EL (cell line): ENCODE measurements at regions not wholly inside any gene's neighbourhood (a gene's known extent, or its start where the extent isn't known, plus 50 kb on each side); places are given as distances from the start of the nearest gene placed in this dataset.

Experiments
- DNase-seq: peaks from one replicate; pipeline ENCODE4 v3.0.0-alpha.2; 2016

DNA sequence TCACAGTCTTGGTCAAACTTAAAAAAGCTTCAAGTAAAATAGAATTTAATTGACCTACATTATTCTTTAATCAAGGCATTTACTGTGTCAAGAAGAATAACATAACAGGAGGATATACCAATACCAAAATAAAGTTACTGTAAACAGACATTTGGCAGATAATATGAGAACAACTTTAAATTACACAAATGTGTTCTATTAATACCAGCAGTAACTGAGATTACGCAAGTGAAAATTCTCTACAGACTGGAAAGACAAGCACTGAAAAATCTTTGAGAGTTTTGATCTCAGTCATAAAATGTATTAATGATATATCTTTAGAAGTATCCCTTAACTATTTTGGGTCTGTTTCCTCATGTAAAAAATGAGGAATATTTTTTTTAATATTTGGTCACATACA, 169.2 kb upstream of the SOX5 start:
- DNase-seq: no peak

DNA sequence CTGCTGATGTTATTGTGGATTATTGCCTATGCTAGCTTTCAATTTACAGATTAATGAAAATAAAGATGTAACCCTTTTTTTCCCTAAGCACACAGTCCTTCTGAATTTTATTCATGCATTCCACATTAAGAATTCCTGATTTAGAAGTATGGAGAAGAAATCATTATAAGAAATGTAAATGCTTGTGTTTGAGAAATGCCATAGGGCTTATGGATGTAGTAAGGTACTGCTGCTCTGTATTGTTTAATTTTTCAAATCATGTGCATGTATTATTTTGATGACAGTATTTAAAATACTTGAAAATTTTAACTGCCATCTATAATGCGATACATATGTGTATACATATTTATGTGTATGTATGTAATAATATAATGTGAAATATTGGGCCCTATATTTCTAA, 167.1 kb upstream of the SOX5 start:
- no peak for DNase-seq

DNA sequence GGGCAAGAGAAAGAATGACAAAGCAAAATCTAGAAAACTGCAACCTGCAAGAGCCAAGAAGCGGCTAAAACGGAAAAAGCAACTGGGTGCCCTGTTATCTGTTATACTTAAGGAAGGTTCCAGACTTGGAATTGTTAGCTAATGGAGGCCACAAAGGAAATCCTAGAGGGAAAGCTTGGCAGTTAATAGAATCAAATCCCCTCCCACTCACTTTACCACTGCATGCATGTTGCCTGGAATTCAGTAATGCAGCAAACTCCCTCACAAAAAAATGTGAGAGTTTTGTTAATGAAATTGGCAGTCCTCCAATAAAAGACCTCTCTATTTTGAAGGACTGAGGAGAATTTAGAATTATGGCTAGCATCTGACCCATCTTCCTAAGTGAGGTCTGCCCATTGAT, 164.2 kb upstream of the SOX5 start:
- DNase-seq: no peak

- DNase-seq: peak; percentile 1
Measured at GRCh38 chr12:24111616-24112015, 162.1 kb upstream of the SOX5 start.

DNA sequence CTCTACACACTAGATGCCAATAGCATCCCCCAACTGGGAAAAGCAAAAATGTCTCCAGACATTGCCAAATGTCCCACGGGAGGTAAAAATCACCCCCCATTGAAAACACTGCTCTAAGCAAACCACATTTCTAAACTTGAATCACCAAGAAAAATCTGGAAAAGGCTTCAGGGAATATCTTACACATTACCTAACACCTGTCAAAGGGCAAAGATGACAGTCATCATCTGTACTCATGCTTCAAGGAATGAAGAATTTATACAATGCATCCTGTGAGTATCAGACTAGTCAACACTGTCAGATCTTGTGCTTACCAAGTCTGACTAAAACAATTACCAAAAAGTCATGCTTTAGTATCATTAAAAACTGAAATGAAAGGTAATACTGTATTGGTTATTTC, 161.6 kb upstream of the SOX5 start:
- DNase-seq: peak; percentile 3

- DNase-seq: no peak
Measured at GRCh38 chr12:24109381-24110039, 160.0 kb upstream of the SOX5 start.

DNA sequence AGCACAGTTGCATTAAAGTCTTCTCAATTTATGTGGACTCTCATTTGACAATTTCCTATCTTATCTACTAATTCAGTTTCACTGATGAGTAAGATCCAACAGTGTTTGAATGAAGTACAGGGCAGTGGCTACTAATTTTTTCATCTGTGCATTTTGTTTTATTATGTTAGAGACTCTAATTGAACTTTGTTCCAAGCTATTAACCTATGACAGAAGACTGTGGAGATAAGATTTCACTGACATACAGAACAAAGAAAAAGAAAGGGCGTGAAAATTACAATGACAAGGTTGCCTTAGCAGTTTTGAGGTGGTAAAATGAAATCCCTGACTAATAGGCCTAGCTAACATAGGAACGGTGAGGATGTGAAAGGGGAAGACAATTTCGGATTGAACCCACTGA, 153.2 kb upstream of the SOX5 start:
- DNase-seq: no peak

- no peak for DNase-seq
Measured at GRCh38 chr12:24099576-24099975, 150.1 kb upstream of the SOX5 start.

DNA sequence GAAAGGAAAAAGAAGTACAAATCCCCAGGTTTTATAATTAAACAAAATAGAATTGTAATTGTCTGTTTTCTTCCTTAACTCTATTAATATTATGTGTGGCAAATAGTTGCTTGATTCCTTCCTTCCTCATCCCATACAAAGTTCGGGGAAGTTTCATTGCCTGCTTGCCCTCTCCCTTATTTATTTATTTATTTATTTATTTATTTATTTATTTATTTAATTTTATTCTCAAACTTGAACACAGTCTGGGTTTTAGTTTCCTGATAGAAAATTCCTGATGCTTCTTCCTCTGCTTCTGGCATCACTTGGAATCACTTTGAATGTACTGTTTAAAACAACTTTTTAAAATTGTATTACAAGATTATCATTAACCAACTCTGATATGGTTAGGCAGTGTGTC, 145.8 kb upstream of the SOX5 start:
- no peak for DNase-seq

DNA sequence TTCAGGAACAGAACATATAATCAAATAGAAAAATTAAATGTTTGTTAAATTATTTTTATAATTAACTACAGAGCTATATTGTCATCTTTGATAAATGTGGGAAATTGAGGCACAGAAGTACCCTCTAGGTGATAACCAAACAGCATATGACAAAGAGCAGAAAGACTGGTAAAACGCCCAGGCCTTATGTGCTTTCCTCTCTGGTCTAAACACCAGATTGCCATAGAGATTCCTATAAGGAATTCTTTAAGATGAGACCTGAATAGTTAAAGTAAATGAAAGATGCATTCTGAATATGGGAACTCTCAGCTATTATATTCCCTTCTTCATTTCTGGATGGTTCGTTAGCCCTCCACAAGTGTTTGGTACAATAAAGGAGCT, 140.0 kb upstream of the SOX5 start:
- DNase-seq: no peak

DNA sequence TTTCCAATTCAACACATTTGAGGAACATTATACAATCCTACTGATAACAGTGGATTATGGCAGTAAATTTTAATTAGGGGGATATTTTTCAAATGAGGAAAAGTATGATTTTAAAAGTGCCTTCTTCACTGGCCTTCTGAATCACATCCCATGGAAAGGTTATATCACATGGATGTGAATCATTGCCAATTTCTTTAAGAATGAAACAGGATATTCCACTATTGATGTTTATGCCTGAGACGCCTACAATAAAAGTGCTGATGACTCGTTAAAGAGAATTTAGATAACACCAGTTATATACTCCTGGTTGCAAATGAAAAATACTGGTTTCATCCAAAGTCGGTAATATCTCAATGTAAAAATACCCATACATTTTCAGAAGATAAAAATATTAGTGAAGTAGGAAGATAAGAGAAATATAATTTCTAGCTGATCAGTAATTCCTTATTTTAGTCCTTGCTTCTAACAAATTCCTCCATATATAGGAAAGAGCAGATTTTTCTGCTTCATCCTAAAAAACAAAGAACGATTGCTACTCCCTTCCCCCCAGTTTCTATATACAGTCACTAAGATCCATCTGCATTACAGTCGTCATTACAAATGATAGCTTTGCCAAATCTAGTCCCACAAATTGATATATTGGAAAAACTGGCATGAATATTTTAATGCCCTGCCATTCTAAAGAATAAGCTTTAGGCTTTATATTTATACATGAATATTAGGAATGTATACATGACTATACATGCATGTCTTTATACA, 139.5 kb upstream of the SOX5 start:
- DNase-seq: no peak

- no peak for DNase-seq
Measured at GRCh38 chr12:24087294-24087693, 137.8 kb upstream of the SOX5 start.

GRCh38 chr12:24084800-24085199, 135.3 kb upstream of the SOX5 start:
- DNase-seq: no peak

- no peak for DNase-seq
Measured at GRCh38 chr12:24083838-24084237, 134.4 kb upstream of the SOX5 start.

GRCh38 chr12:24081606-24082005, 132.1 kb upstream of the SOX5 start:
- DNase-seq: no peak

GRCh38 chr12:24081092-24081529, 131.6 kb upstream of the SOX5 start:
- no peak for DNase-seq

DNA sequence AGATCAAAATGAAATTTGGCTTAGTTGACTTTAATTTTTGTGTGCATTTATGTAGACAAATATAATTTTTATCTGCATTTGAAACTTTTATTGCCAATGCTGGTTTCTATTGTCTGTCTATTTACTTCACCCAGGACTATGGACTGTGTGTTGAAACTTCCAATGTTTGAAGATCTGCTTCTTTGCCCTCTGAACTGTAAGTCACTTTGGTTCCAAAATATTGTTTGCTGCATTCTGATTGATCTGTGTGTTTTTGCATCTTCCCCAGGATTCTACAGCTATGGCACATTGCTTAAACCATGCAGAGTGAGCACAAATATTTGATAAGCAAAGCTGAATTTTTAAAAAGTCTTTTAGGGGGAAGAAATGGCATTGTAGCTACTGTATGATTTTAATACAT, 131.0 kb upstream of the SOX5 start:
- DNase-seq: no peak

DNA sequence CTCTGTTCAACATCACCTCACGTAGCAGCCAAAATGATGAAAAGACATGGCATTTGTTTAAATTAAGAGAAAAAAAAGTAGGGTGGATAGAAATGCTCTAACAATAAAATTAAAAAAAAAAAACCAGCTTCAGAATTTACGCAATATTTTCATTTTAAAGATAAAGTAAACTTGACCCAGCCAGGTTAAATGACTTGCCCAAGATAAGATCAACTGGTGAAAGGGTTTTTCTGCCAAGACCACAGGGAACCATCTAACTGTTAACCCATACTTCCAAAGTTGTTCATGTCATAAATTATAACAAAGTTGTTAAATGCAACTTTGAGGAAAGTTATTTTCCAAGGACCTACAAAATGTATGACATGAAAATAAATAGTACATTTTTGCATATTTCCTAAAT, 129.6 kb upstream of the SOX5 start:
- DNase-seq: no peak

DNA sequence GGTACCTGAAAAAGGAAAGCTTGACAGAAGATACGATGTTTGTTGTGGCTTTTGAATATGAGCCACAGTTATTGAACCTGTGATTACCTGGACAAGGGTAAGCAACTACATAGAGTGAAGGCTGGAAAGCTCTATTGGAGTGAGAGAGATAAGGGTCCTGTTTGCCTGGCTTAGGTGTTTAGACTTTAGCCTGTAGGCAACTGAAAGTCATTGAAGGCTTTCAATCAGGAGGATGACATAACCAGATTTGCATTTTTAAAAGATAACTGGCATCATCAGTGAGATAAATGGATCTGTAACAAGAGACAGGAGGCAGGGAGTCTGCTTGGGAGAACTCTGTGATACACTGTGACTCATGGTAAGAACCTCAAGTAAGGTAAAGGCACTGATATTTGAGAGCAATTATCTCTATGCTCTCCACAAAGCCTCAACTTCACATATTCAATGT, 128.9 kb upstream of the SOX5 start:
- DNase-seq: no peak

- no peak for DNase-seq
Measured at GRCh38 chr12:24077161-24077560, 127.7 kb upstream of the SOX5 start.

DNA sequence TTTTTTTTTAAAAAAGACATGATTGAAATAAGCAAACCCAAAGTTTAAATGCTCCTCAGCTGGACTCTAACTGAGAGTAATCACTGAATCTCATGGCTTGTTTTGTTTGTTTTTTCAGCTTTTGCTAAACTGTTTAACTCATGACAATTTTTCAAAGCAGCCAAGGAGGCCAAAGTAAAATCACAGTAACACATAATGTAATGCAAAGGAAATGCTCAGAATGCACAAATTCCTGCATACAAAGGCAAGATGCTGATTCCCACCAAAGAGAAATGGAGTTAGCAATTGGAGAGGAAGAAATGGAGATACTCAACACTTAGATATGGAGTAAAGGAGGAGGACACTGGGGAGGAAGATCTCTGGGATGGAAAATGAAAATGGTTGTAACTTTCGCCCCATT, 126.2 kb upstream of the SOX5 start:
- DNase-seq: no peak

DNA sequence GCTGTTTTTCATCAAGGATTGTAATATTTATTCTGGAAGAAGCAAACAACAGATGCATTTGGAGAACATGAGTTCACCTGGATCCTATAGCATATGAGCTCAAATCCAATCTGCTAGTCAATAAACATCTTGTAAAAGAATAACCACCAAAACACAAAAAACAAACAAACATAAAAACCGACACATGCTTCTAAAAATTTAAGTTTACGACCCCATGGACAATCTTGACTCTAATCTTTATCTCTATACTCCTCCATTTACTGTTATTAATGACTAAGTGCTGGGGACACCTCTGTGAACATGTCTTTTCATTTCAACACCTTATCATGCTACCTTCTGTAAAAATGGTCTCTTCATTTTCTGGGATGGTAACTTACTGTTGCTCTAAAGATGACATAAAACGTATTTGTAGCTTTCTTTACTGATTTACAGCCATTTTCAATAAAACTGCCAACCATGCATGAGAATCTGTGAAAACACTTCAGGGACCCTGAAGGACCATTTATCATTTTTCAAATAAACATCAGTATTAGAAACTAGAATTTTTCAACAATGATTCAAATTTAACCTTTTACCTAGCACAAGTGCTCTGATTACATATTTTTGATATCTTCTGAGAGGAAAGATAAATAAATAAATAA, 123.8 kb upstream of the SOX5 start:
- DNase-seq: no peak

DNA sequence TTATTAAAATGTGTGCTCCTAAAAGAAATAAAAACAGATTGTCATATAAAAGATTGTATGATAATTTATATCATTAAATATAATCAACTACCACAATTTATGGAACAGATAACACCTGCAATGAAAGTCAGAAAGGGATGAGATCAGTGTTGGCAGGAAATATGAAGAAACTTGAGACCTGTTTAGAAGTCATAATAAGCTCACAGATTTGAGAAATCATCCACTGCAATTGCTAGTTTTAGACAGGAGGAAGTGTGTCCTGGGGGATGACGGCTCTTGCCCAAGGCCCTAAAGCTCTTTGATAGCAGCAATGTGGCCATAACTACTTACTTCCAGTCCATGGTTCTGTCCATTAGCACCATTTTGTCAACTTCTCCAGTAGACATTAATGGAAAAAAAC, 122.8 kb upstream of the SOX5 start:
- DNase-seq: no peak

- no peak for DNase-seq
Measured at GRCh38 chr12:24071842-24072241, 122.4 kb upstream of the SOX5 start.
